ENCODE measurements at regions not wholly inside any gene's neighbourhood (a gene's known extent, or its start where the extent isn't known, plus 50 kb on each side); places are given as distances from the start of the nearest gene placed in this dataset.

- TF ChIP-seq CTCF (IDR thresholded peaks at IDR 0.05; ENCODE audit: poor library complexity): no peak
- no peak for TF ChIP-seq EZH2 (IDR thresholded peaks at IDR 0.05; ENCODE audit: borderline replicate concordance)
- TF ChIP-seq EZH2phosphoT487 (IDR thresholded peaks at IDR 0.05; ENCODE audit: low read depth, severe bottlenecking, unreplicated experiment): no peak
Observed at GRCh38 chr2:195537811-195538210, 119.2 kb upstream of the SLC39A10 start.

All from hepatocyte (in vitro differentiated cells).